Peyer's patch (tissue), 4 donors: ENCODE measurements at regions not wholly inside any gene's neighbourhood (a gene's known extent, or its start where the extent isn't known, plus 50 kb on each side); places are given as distances from the start of the nearest gene placed in this dataset.

ENCODE experiments used
- DNase-seq, 3 donors: peaks; one replicate each; pipeline ENCODE4 v3.0.0-alpha.2; 2017 to 2019
- H3K27ac ChIP-seq, 4 donors: fragments of 200-600 bp; sonication (generic); one replicate each; pipeline ENCODE4 v1.5.1; 2016 to 2019
- H3K27me3 ChIP-seq, 2 donors: fragments of 200-600 bp; sonication (generic); one replicate each; pipeline ENCODE4 v1.5.1; 2019
- H3K36me3 ChIP-seq, 3 donors: fragments of 200-600 bp; sonication (generic); one replicate each; pipeline ENCODE4 v1.5.1; 2016 to 2019
- H3K4me1 ChIP-seq, 4 donors: fragments of 200-600 bp; sonication (generic); one replicate each; pipeline ENCODE4 v1.5.1; 2016 to 2019
- H3K4me3 ChIP-seq, 4 donors: fragments of 200-600 bp; sonication (generic); 1 replicate in 3 of 4; 2 replicates in 1 of 4; pipeline ENCODE4 v1.5.1; 2016 to 2019; ENCODE audit warnings: mild to moderate bottlenecking in 1 of 4
- H3K9me3 ChIP-seq, 4 donors: fragments of 200-600 bp; sonication (generic); one replicate each; pipeline ENCODE4 v1.5.1; 2016 to 2019; ENCODE audit warnings: mild to moderate bottlenecking in 1 of 4
- CTCF ChIP-seq, 6 experiments: fragments of 450-650 bp in 4 of 6; fragments of 200-600 bp in 2 of 6; sonication (generic) in 1 of 6; IDR thresholded peaks; one replicate each; pipeline ENCODE4 v1.5.1; 2017 to 2019; ENCODE audit warnings: antibody characterized with exemption in 6 of 6, mild to moderate bottlenecking in 3 of 6, moderate library complexity in 1 of 6
- POLR2A ChIP-seq, 2 donors: fragments of 450-650 bp; IDR thresholded peaks; one replicate each; pipeline ENCODE4 v1.5.1; 2017; ENCODE audit warnings: antibody characterized with exemption in 2 of 2, mild to moderate bottlenecking in 2 of 2, moderate library complexity in 2 of 2
- small RNA-seq, 2 donors: library from RNA; depleted of rRNA; stranded (forward); fragments of <200 nt; gene quantifications; one replicate each; pipeline ENCODE3, GENCODE V24; 2016

- H3K4me3 ChIP-seq: no peak overlapping the region
- H3K9me3 ChIP-seq: no peaks in the 10 kb centered on the region
- peaks cover 0 to 11% (median 0%) of the 10 kb centered on the region in 4 donors for H3K4me1 ChIP-seq
- no peaks in the 10 kb centered on the region for H3K27me3 ChIP-seq
- H3K36me3 ChIP-seq: no peaks in the 10 kb centered on the region
- H3K27ac ChIP-seq: no peak overlapping the region
- TF ChIP-seq CTCF (IDR thresholded peaks at IDR 0.05) (no peak), POLR2A (IDR thresholded peaks at IDR 0.05) (no peak)
- DNase-seq: no peak
These were observed 52.1 kb upstream of the ATP11B start for GRCh38 chr3:182741214-182741613.

Small RNA genes lying in the stretch of these regions (small RNA-seq; reads per million reads assigned to genes)
- 0 reads per million in 2 donors for gene RN7SKP265
